ENCODE measurements at regions not wholly inside any gene's neighbourhood (a gene's known extent, or its start where the extent isn't known, plus 50 kb on each side); places are given as distances from the start of the nearest gene placed in this dataset.

DNA sequence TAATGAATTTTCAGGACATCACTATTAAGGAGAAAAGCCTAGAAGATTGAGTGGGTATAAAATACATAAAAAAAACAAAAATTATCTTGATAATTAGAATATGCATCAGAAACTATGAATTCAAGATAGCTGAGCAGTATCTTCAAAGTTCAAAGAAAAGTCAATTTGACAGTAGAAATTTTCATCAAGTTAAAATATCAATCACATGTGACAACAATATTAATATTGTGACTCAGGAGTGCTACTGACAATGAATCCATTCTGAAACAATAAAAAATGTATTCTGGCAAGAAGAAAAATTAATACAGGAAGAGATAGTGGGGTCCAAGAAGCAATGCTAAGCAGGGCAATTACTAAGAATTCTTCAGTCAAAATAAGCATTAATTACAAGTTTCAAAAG lies 151.9 kb upstream of the GLRA2 start:
- TF ChIP-seq, protein P1, sequence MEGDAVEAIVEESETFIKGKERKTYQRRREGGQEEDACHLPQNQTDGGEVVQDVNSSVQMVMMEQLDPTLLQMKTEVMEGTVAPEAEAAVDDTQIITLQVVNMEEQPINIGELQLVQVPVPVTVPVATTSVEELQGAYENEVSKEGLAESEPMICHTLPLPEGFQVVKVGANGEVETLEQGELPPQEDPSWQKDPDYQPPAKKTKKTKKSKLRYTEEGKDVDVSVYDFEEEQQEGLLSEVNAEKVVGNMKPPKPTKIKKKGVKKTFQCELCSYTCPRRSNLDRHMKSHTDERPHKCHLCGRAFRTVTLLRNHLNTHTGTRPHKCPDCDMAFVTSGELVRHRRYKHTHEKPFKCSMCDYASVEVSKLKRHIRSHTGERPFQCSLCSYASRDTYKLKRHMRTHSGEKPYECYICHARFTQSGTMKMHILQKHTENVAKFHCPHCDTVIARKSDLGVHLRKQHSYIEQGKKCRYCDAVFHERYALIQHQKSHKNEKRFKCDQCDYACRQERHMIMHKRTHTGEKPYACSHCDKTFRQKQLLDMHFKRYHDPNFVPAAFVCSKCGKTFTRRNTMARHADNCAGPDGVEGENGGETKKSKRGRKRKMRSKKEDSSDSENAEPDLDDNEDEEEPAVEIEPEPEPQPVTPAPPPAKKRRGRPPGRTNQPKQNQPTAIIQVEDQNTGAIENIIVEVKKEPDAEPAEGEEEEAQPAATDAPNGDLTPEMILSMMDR (IDR thresholded peaks at IDR 0.05) = no peak
- TF ChIP-seq POLR2A (IDR thresholded peaks at IDR 0.05) = no peak

Measured in heart left ventricle (tissue), 13 donors.